DND-41 (cell line): ENCODE measurements at regions not wholly inside any gene's neighbourhood (a gene's known extent, or its start where the extent isn't known, plus 50 kb on each side); places are given as distances from the start of the nearest gene placed in this dataset.
"Not testable (repeated sequence)": the region's sequence is repeated elsewhere in the genome, so short reads cannot be mapped to it uniquely, and the experiment has no call there.

Experiments
- CTCF ChIP-seq: IDR thresholded peaks from 2 replicates; pipeline ENCODE4 v1.5.1; 2012; ENCODE audit warnings: borderline replicate concordance, low read length, moderate library complexity, mild to moderate bottlenecking; ENCODE audit not compliant: poor library complexity, severe bottlenecking; ENCODE audit errors: extremely low read depth
- EZH2 ChIP-seq: IDR thresholded peaks from 3 replicates; pipeline ENCODE4 v1.6.1; 2012; ENCODE audit warnings: borderline replicate concordance, low read depth, mild to moderate bottlenecking, moderate library complexity, low read length, inconsistent platforms; ENCODE audit not compliant: severe bottlenecking

- not testable (repeated sequence) for TF ChIP-seq CTCF, EZH2
Measured at GRCh38 chr22:25456300-25457043, 108.0 kb upstream of the GRK3 start.
